K562 (cell line): ENCODE measurements at regions not wholly inside any gene's neighbourhood (a gene's known extent, or its start where the extent isn't known, plus 50 kb on each side); places are given as distances from the start of the nearest gene placed in this dataset.

Experiments
- CBX3 ChIP-seq, 2 experiments: IDR thresholded peaks; 1 replicate in 1 of 2; 2 replicates in 1 of 2; pipeline ENCODE4 v1.6.1; 2012; ENCODE audit warnings: inconsistent platforms in 2 of 2, low read length in 2 of 2, borderline replicate concordance in 1 of 2, control low read depth in 1 of 2
- ESRRB ChIP-seq: fragments of 250-450 bp; sonication (Bioruptor Pico); IDR thresholded peaks from 2 replicates; pipeline ENCODE4 v1.5.0; 2020; ENCODE audit warnings: mild to moderate bottlenecking, moderate library complexity, borderline replicate concordance
- GABPA ChIP-seq: fragments of 200-800 bp; sonication (Bioruptor generic); conservative IDR thresholded peaks from 2 replicates; pipeline ENCODE4 v1.6.1; 2016; ENCODE audit warnings: low read depth, missing genetic modification characterization, missing compliant biosample characterization
- IRF2 ChIP-seq: sonication (generic); formaldehyde crosslinking; IDR thresholded peaks from 2 replicates; pipeline ENCODE4 v1.8.1; 2022; ENCODE audit warnings: mild to moderate bottlenecking, missing genetic modification reagents
- KAT7 ChIP-seq: sonication (generic); formaldehyde crosslinking; IDR thresholded peaks from 2 replicates; pipeline ENCODE4 v1.8.0; 2022; ENCODE audit warnings: missing genetic modification reagents, mild to moderate bottlenecking, borderline replicate concordance
- KLF10 ChIP-seq: fragments of 250-450 bp; sonication (Bioruptor Pico); IDR thresholded peaks from 2 replicates; pipeline ENCODE4 v1.6.1; 2021; ENCODE audit warnings: matching md5 sums
- NBN ChIP-seq: fragments of 450-650 bp; IDR thresholded peaks from 2 replicates; pipeline ENCODE4 v1.6.1; 2016; ENCODE audit warnings: low read depth, mild to moderate bottlenecking
- RBFOX2 ChIP-seq: fragments of 200-400 bp; formaldehyde crosslinking; IDR thresholded peaks from 2 replicates; pipeline ENCODE4 v1.6.1; 2017; ENCODE audit warnings: low read depth, mild to moderate bottlenecking, low read length, moderate library complexity
- TCF7 ChIP-seq: sonication (generic); IDR thresholded peaks from 2 replicates; pipeline ENCODE4 v1.6.1; 2016; ENCODE audit warnings: antibody characterized with exemption, borderline replicate concordance
- ZKSCAN1 ChIP-seq: fragments of 150-350 bp; IDR thresholded peaks from 2 replicates; pipeline ENCODE4 v1.6.1; 2016; ENCODE audit warnings: low read depth, low read length
- ZKSCAN8 ChIP-seq: fragments of 200-800 bp; sonication (Bioruptor generic); IDR thresholded peaks from 2 replicates; pipeline ENCODE4 v1.6.1; 2016; ENCODE audit warnings: missing genetic modification characterization, missing compliant biosample characterization
- ZNF184 ChIP-seq: sonication (generic); formaldehyde crosslinking; IDR thresholded peaks from 2 replicates; pipeline ENCODE4 v1.5.0; 2020; ENCODE audit warnings: missing genetic modification reagents
- TF ChIP-seq, protein P1 (sequence below): sonication (generic); formaldehyde crosslinking; IDR thresholded peaks from 2 replicates; pipeline ENCODE4 v1.8.0; 2023; ENCODE audit warnings: mild to moderate bottlenecking, missing genetic modification reagents
- TF ChIP-seq, protein P2 (sequence below): fragments of 200-800 bp; sonication (Bioruptor generic); IDR thresholded peaks from 2 replicates; pipeline ENCODE4 v1.6.1; 2017; ENCODE audit warnings: missing genetic modification characterization, missing compliant biosample characterization
- TF ChIP-seq, protein P3 (sequence below): fragments of 450-650 bp; formaldehyde crosslinking; IDR thresholded peaks from 2 replicates; pipeline ENCODE4 v1.4.0; 2022; ENCODE audit warnings: missing genetic modification characterization
- TF ChIP-seq, protein P4 (sequence below): fragments of 200-800 bp; sonication (Bioruptor generic); IDR thresholded peaks from 2 replicates; pipeline ENCODE4 v1.6.1; 2017; ENCODE audit warnings: missing genetic modification characterization, missing compliant biosample characterization
- TF ChIP-seq, protein P5 (sequence below): sonication (generic); formaldehyde crosslinking; IDR thresholded peaks from 2 replicates; pipeline ENCODE4 v1.8.0; 2022; ENCODE audit warnings: missing genetic modification reagents, mild to moderate bottlenecking, borderline replicate concordance

DNA sequence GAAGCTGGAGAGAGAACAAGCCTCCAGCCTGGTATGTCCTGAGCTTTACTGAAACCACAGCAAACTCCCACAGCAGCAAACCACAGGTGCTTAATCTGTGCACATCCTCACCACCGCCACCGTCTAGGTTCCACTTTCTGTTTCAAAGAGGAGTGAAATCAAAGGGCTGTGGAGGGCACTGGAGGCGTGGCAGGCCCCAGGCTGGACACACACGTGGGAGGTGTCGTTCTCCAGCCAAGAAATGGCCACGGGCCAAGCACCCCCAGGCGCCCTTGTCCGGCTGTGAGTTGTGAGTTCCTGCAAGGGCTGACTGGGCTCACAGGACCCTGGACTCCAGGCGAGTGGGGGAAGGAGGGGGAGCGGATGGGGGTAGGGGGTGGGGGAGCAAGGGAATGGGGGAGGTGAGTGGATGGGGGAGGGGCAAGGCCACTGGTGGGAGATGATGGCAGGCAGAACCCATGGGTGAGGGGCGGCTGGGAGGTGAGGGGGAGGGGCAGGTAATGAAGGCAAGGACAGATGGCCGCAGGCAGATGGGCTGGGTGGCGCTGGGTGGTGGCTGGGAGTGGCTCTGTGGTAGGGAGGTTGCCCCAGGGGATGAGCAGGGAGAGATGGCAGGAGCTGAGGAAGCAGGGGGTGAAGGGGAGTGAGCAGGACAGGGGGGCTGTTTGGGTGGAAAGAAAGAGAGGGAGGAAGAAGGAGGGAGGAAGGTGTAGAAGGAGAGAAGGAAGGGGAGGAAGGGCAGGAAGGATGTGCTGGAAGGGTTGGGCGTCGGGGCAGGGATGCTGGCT lies 86.7 kb downstream of the NCOR2 start (continued):
- TF ChIP-seq, protein P1, sequence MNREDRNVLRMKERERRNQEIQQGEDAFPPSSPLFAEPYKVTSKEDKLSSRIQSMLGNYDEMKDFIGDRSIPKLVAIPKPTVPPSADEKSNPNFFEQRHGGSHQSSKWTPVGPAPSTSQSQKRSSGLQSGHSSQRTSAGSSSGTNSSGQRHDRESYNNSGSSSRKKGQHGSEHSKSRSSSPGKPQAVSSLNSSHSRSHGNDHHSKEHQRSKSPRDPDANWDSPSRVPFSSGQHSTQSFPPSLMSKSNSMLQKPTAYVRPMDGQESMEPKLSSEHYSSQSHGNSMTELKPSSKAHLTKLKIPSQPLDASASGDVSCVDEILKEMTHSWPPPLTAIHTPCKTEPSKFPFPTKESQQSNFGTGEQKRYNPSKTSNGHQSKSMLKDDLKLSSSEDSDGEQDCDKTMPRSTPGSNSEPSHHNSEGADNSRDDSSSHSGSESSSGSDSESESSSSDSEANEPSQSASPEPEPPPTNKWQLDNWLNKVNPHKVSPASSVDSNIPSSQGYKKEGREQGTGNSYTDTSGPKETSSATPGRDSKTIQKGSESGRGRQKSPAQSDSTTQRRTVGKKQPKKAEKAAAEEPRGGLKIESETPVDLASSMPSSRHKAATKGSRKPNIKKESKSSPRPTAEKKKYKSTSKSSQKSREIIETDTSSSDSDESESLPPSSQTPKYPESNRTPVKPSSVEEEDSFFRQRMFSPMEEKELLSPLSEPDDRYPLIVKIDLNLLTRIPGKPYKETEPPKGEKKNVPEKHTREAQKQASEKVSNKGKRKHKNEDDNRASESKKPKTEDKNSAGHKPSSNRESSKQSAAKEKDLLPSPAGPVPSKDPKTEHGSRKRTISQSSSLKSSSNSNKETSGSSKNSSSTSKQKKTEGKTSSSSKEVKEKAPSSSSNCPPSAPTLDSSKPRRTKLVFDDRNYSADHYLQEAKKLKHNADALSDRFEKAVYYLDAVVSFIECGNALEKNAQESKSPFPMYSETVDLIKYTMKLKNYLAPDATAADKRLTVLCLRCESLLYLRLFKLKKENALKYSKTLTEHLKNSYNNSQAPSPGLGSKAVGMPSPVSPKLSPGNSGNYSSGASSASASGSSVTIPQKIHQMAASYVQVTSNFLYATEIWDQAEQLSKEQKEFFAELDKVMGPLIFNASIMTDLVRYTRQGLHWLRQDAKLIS (CRISPR knock-in tag) = no peak
- TF ChIP-seq, protein P2, sequence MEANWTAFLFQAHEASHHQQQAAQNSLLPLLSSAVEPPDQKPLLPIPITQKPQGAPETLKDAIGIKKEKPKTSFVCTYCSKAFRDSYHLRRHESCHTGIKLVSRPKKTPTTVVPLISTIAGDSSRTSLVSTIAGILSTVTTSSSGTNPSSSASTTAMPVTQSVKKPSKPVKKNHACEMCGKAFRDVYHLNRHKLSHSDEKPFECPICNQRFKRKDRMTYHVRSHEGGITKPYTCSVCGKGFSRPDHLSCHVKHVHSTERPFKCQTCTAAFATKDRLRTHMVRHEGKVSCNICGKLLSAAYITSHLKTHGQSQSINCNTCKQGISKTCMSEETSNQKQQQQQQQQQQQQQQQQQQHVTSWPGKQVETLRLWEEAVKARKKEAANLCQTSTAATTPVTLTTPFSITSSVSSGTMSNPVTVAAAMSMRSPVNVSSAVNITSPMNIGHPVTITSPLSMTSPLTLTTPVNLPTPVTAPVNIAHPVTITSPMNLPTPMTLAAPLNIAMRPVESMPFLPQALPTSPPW = peak; percentile 56; the same call in 1 of the 2 replicates
- no peak for TF ChIP-seq ZKSCAN1
- no peak for TF ChIP-seq KLF10 (CRISPR knock-in tag)
- no peak for TF ChIP-seq GABPA (tag)
- TF ChIP-seq, protein P3, sequence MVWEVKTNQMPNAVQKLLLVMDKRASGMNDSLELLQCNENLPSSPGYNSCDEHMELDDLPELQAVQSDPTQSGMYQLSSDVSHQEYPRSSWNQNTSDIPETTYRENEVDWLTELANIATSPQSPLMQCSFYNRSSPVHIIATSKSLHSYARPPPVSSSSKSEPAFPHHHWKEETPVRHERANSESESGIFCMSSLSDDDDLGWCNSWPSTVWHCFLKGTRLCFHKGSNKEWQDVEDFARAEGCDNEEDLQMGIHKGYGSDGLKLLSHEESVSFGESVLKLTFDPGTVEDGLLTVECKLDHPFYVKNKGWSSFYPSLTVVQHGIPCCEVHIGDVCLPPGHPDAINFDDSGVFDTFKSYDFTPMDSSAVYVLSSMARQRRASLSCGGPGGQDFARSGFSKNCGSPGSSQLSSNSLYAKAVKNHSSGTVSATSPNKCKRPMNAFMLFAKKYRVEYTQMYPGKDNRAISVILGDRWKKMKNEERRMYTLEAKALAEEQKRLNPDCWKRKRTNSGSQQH (CRISPR knock-in tag) = no peak
- TF ChIP-seq RBFOX2 = no peak
- no peak for TF ChIP-seq ESRRB (CRISPR knock-in tag)
- TF ChIP-seq ZNF184 (CRISPR knock-in tag) = no peak
- TF ChIP-seq, protein P4, sequence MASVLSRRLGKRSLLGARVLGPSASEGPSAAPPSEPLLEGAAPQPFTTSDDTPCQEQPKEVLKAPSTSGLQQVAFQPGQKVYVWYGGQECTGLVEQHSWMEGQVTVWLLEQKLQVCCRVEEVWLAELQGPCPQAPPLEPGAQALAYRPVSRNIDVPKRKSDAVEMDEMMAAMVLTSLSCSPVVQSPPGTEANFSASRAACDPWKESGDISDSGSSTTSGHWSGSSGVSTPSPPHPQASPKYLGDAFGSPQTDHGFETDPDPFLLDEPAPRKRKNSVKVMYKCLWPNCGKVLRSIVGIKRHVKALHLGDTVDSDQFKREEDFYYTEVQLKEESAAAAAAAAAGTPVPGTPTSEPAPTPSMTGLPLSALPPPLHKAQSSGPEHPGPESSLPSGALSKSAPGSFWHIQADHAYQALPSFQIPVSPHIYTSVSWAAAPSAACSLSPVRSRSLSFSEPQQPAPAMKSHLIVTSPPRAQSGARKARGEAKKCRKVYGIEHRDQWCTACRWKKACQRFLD (CRISPR knock-in tag) = no peak
- no peak for TF ChIP-seq CBX3 (IDR thresholded peaks at IDR 0.05; ENCODE audit: borderline replicate concordance in 1 of 2, low read length in 2 of 2)
- no peak for TF ChIP-seq IRF2 (CRISPR knock-in tag)
- TF ChIP-seq NBN = no peak
- no peak for TF ChIP-seq TCF7
- no peak for TF ChIP-seq KAT7
- TF ChIP-seq, protein P5, sequence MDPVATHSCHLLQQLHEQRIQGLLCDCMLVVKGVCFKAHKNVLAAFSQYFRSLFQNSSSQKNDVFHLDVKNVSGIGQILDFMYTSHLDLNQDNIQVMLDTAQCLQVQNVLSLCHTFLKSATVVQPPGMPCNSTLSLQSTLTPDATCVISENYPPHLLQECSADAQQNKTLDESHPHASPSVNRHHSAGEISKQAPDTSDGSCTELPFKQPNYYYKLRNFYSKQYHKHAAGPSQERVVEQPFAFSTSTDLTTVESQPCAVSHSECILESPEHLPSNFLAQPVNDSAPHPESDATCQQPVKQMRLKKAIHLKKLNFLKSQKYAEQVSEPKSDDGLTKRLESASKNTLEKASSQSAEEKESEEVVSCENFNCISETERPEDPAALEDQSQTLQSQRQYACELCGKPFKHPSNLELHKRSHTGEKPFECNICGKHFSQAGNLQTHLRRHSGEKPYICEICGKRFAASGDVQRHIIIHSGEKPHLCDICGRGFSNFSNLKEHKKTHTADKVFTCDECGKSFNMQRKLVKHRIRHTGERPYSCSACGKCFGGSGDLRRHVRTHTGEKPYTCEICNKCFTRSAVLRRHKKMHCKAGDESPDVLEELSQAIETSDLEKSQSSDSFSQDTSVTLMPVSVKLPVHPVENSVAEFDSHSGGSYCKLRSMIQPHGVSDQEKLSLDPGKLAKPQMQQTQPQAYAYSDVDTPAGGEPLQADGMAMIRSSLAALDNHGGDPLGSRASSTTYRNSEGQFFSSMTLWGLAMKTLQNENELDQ (CRISPR knock-in tag) = no peak
- peak; percentile 98 for TF ChIP-seq ZKSCAN8 (CRISPR knock-in tag)
